Islet precursor cell (in vitro differentiated cells): ENCODE measurements at regions not wholly inside any gene's neighbourhood (a gene's known extent, or its start where the extent isn't known, plus 50 kb on each side); places are given as distances from the start of the nearest gene placed in this dataset.

Experiments used
- DNase-seq: peaks from one replicate; pipeline ENCODE4 v3.0.0-alpha.2; 2018

- no peak for DNase-seq
These were observed 337.6 kb upstream of the SEMA6A start for GRCh38 chr5:116912221-116912620.

GRCh38 chr5:116911074-116911473 is 336.5 kb upstream of the SEMA6A start:
- no peak for DNase-seq

DNA sequence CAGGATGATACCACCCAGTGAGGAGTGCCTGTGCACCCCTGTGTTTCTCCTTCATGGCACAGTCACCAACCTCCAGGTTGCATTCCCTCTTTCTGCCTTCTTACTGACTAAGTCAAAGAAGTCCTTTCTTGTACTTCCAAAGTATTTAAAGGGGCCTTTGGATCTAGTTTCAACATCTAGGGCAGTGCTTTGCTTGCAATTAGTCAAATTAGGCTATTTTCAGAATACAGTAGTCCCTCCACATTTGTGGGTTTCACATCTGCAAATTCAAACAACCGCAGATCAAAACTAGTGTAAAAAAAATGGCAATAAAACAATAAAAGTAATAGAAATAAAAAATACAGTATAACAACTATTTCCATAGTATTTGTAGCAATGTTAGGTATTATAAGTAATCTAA is 333.9 kb upstream of the SEMA6A start:
- DNase-seq: no peak

DNA sequence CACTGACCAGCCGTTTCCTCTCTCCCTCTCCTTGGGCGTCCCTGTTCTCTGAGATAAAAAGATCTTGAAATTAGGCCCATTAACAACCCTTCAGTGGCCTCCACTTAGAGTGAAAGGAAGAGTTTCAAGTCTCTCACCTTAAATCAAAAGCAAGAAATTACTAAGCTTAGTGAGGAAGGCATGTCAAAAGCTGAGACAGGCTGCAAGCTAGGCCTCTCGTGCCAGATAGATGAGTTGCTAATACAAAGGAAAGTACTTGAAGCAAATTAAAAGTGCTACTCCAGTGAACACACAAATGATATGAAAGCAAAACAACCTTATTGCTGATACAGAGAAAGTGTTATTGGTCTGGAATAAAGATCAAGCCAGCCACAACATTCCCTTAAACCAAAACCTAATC is 331.3 kb upstream of the SEMA6A start:
- no peak for DNase-seq

- no peak for DNase-seq
These were observed 326.2 kb upstream of the SEMA6A start for GRCh38 chr5:116900793-116901192.

DNA sequence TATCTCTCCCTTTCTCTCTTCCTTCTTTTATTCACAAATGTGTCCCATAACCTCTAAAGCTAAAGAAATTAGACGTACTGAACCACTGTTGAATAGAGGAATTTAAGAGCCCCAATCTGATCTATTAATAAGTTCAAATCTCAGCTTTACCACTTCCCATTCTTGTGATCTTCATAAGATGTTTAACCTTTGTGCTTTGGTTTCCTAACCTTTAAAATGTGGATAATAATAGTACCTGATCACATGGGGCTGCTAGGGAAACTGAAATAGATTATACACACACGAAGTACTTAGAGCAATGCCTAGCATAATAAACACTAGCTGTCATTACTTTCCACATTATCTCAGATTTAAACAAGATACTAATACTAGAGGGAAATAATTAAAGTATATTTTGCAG is 324.3 kb upstream of the SEMA6A start:
- DNase-seq: no peak

- no peak for DNase-seq
These were observed 322.7 kb upstream of the SEMA6A start for GRCh38 chr5:116897291-116897690.

DNA sequence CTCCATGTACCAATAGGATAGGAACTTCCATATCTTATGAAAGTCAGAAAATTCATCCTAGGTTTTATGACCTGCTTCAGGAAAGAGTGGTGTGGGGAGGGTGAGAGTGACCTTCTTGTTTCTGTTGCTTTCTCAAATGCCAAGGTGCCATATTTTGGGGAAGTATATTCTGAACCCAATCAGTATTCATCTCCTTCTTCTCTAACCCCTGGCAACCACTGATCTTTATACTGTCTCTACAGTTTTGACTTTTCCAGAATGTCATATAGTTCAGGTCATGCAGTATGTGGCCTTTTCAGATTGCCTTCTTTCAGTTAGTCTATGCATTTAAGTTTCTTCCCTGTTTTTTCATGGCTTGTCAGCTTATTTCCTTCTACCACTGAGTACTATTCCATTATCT is 321.4 kb upstream of the SEMA6A start:
- no peak for DNase-seq

- DNase-seq: no peak
These were observed 318.4 kb upstream of the SEMA6A start for GRCh38 chr5:116892993-116893392.

GRCh38 chr5:116887104-116887503 is 312.5 kb upstream of the SEMA6A start:
- no peak for DNase-seq

GRCh38 chr5:116885825-116886224 is 311.2 kb upstream of the SEMA6A start:
- DNase-seq: no peak

GRCh38 chr5:116883875-116884274 is 309.3 kb upstream of the SEMA6A start:
- DNase-seq: no peak

GRCh38 chr5:116881921-116882531 is 307.4 kb upstream of the SEMA6A start:
- DNase-seq: no peak

DNA sequence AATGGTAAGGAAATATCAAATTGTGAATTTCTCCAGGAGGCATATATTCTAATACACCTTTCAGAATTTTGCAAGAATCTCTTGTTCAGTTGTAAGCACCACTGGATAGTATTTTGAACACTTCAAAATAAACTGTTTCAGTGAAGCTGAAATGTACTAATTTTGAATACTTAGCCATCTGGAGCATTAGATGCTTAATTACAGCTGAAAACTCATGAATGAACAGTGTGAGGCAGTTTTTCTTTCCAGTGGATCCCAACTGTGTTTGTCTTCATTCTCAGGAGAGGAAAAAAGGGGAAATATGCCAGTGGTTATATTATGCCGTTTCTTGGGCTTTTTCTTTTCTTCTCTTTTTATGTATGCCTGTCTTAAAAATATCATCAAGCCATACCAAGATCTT is 306.0 kb upstream of the SEMA6A start:
- DNase-seq: no peak

DNA sequence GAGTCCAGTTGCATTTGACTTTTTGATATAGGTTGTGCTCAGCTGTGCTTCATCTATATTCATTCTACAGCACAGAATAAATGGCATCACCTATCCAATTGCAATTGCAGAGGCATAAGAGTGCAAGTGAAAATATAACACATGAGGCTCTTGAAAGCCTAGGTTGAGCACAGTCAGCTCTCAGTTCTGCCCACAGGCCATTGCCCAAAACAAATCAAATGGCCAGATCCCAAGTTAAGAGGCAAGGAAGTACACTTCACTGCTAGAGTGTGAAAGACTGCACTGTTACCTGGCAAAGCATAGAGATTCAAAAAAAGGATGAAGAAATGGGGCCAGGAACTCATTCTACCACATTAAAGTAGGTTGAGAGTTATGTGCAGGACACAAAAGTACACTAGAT is 305.5 kb upstream of the SEMA6A start:
- no peak for DNase-seq

- no peak for DNase-seq
These were observed 301.7 kb upstream of the SEMA6A start for GRCh38 chr5:116876240-116876840.

GRCh38 chr5:116872986-116873385 is 298.4 kb upstream of the SEMA6A start:
- DNase-seq: no peak

- no peak for DNase-seq
These were observed 297.9 kb upstream of the SEMA6A start for GRCh38 chr5:116872486-116872885.

DNA sequence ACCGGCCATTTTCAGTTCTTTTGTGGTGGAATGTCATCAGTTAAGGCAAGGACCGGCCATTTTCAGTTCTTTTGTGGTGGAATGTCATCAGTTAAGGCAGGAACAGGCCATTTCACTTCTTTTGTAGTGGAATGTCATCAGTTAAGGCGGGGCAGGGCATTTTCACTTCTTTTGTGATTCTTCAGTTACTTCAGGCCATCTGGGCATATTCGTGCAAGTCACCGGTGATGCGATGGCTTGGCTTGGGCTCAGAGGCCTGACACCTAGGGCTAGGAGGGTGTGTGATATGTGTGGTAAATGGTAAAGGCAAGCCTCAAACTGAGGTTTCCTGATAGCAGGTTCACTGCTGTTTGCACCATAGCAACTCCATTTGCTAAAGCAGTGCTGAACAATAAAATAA is 293.2 kb upstream of the SEMA6A start:
- peak; percentile 85 for DNase-seq

DNA sequence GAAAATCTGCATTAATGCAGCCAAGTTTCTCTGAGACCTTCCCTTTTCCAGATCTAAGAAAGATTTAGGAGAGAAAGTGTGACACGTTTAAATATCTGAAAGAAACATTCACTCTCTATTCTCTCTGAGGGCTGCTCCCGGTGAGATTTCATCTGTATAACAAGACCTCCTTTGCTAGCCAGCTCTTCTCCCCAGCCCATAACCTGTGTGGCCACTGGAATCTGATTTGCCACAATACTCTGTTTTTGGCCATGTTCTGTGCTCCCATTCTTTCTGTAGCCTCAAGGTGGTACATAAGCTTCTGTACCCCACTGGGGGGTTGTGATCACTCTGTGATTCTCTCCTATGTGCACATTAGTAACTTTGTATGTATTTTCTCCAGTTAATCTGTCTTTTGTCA is 291.0 kb upstream of the SEMA6A start:
- no peak for DNase-seq

- no peak for DNase-seq
These were observed 290.2 kb upstream of the SEMA6A start for GRCh38 chr5:116864838-116865190.

GRCh38 chr5:116864157-116864837 is 289.7 kb upstream of the SEMA6A start:
- peak; percentile 97 for DNase-seq

DNA sequence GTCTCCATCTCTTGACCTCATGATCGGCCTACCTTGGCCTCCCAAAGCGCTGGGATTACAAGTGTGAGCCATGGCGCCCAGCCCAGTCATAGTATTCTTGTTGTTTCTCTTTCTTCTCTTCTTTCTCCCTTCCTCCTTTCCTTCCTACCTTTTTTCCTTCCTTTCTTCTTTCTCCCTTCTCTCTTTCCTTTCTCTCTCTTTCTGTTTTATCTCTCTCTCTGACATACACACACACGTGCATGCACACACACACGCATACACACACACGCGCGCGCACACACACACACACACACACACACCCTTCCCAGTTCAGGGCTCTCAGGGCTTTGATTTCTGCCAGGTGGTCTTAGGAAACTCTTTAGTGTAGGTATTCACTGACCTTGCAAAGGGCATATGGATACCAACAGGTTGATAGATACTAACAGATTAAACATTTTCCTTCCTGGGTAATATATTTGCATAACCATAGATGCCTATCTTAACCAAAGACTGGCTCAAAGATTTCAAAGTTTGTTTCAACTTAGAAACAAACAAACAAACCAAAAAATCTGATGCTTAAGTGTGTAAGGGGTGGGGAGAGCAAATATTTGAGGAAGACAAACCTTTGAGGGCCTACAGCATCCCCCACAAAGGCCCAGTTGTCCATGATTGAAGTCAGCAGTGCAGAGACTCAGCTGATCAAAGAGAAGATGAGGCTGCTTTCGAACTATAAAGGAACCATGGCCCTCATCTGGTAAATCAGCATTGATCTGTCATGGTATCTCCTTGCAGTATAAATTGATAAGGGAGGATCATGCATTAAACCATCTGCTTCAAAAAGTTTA is 288.2 kb upstream of the SEMA6A start:
- no peak for DNase-seq

GRCh38 chr5:116861666-116862065 is 287.0 kb upstream of the SEMA6A start:
- no peak for DNase-seq
